ENCODE measurements at regions not wholly inside any gene's neighbourhood (a gene's known extent, or its start where the extent isn't known, plus 50 kb on each side); places are given as distances from the start of the nearest gene placed in this dataset.

DNA sequence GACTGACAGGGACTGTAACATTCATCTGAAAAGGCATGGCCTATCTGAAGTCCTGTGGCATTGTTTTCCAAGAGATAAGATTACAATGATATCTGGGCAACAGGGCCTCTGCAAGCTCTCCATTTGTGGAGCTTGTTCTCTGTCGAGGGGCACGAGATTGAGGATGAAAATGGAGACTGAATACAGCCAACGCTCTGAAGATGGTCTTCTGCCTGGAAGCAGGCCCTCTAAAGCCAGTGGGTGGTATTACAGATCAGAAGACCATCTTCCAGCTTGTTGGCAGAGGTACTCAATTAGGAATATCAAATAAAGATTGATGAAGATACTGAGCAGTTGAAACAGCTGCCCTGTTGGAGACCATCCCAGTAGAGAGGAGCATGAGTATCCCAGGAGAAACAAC is 288.2 kb downstream of the CENPW start:
- TF ChIP-seq POLR2A (IDR thresholded peaks at IDR 0.05): no peak
- TF ChIP-seq, protein P1, sequence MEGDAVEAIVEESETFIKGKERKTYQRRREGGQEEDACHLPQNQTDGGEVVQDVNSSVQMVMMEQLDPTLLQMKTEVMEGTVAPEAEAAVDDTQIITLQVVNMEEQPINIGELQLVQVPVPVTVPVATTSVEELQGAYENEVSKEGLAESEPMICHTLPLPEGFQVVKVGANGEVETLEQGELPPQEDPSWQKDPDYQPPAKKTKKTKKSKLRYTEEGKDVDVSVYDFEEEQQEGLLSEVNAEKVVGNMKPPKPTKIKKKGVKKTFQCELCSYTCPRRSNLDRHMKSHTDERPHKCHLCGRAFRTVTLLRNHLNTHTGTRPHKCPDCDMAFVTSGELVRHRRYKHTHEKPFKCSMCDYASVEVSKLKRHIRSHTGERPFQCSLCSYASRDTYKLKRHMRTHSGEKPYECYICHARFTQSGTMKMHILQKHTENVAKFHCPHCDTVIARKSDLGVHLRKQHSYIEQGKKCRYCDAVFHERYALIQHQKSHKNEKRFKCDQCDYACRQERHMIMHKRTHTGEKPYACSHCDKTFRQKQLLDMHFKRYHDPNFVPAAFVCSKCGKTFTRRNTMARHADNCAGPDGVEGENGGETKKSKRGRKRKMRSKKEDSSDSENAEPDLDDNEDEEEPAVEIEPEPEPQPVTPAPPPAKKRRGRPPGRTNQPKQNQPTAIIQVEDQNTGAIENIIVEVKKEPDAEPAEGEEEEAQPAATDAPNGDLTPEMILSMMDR (IDR thresholded peaks at IDR 0.05): no peak
